Stimulated activated CD4-positive, alpha-beta T cell treated with anti-CD3 and anti-CD28 coated beads, Interleukin-4, amount 100 ng/mL, for 48 hours (primary cell): ENCODE measurements at regions not wholly inside any gene's neighbourhood (a gene's known extent, or its start where the extent isn't known, plus 50 kb on each side); places are given as distances from the start of the nearest gene placed in this dataset.

Experiments used
- DNase-seq, 2 donors: peaks; one replicate each; pipeline ENCODE4 v3.0.0-alpha.2; 2020; ENCODE audit warnings: low read depth in 2 of 2

DNA sequence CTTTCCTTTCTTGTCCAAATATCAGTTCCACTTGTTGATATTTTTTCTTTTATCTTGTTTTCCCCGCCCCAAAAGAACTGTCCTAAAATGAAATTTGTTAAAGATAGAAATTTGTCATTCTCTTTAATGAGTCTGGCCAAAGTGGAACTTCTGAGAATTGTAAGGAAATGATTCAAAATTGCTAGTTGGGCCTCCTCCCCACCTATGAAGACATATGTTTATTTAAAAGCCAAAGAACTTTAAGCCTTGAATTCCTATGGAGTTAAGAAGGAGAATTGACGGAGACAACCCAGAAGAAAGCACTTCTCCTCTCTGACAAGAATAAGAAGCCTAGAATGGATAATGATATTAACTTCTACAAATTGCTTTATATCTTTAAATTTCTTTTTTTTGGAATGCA is 59.1 kb upstream of the ALDH1A1 start:
- DNase-seq = no peak

DNA sequence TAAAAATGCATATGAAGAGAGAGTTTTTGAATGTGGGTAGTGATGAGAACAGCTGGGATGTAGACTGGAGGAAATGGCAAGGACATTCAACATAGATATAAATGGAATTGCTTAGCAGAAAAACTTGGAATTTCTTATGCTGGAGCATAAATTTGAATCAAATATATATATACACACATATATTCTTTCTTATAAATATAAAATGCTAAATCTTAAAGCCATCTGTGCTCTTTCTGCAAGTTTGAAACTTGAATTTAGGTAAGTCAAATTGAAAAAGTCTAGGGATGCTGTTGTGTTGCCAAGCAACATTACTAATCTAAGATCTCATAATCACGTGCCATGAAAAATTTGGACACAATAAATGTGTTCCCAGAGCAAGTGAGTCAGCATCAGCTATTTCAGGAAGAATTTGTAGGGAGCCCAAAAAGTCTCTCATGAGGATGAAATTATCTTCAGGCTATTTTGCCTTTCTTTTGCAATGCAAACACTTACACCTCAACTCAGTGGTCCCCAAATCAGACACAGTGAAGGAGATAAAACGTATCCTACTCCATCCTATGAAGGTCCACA is 58.4 kb upstream of the ALDH1A1 start:
- DNase-seq = no peak

DNA sequence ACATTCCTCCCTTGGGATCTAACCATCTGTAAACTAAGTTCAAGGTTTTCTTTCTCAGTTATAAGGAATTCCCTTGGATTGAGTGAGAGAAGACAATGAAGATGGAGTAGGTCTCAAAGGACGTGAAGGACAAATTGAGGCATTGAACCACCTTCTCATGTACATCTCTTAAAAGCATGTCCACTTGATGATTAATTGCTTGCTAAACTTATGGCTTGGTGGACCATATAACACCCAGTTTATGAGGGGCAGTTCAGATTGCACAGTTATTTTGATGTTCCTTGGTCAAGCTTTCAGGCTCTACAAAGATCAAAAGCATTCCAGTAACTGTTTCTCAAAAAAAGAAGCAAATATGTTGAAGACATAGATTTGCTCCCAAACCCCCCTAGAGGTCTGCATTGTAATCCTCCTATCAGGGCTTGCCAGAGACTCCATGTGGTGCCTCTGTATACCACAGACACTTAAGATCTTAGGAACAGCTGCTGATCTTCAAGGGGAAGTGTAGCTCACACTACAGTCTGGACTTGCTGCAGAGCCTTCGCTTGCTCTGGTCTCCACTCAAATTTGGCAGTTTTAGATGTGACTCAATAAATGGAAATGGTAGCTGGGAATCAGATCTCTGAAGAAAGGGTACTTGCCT is 56.9 kb upstream of the ALDH1A1 start:
- DNase-seq = no peak

DNA sequence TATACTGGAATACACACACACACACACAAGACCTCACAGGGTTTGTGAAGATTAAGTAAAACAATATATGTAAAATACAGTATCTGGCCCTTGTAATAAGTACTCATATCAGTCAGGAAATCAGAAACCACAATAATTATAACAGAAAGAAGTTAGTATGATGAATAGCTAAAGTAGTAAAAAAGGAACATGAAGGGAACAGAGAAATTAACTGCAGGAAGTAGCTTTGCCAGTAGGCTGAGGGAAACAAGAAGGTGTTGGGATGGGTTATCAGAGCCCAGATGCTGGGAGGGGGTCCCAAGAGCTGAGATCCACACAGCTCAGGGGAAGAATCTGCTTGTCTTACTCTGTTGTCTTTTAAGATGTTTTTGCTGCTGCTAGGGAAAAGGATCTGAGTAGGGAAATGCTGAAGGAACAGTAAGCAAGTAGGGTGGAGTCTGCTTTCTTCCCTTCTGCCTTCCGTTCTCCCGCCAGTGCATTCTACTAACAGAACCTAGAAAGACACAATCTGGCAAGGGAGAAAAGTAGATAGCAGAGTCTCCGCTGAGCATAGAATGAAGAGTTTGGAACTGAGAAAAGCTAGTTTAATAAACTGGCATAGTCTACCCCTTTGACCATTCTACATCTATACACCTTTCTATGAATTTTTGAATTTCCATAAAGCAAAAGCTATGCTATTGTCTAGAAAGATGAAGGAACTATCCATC is 55.3 kb upstream of the ALDH1A1 start:
- no peak for DNase-seq

DNA sequence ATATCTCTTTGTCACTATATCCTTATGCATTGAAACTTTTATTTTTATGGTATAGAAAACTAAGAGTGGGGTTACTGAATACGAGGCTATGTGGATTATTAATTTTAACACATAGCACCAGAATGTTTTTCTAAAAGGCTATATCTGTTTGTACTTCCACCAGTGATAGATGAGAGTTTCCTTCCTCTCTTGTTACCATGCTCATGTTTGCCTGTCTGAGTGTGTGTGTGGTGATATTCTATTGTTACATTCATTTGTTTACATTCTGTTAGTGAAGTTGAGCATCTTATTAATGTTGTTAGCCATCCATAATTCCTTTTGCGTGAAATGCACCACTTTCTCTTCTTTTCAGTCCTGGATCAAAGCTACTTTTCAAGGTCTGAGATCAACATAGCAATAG is 54.1 kb upstream of the ALDH1A1 start:
- DNase-seq = no peak
